ENCODE measurements at regions not wholly inside any gene's neighbourhood (a gene's known extent, or its start where the extent isn't known, plus 50 kb on each side); places are given as distances from the start of the nearest gene placed in this dataset.

DNA sequence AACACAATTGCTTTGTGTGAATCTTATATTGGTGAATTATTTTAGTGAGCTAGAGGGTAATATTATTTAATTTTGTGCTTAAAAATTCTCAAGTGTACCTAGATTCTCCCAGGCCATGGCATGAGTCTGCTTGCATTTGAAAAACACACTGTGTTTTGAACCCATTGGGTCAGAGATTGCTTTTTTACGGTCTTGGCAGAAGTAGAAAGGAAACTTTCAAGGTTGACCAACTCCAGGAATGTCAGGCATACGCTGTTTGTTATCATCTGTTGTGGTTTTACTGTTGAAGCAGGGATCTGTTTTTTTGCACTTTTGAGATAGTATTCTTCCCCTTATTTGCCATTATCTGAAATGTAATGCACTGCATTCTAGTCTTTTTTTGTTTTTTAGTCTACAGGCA, 377.4 kb downstream of the RPRM start:
- no peaks in the 10 kb centered on the region for H3K79me2 ChIP-seq (ENCODE audit: insufficient read depth, low read length)
- no peak overlapping the region for H2AFZ ChIP-seq (ENCODE audit: low read depth, low read length, severe bottlenecking)
- H3K4me2 ChIP-seq (ENCODE audit: low read depth, low read length, poor library complexity, severe bottlenecking) = no peak overlapping the region
- H3K27ac ChIP-seq (ENCODE audit: low read depth, low read length) = no peak overlapping the region
- H3F3A ChIP-seq (ENCODE audit: insufficient read depth) = no peaks in the 10 kb centered on the region
- no peaks in the 10 kb centered on the region for H4K20me1 ChIP-seq (ENCODE audit: low read depth, low read length)
- no peak overlapping the region for H3K4me3 ChIP-seq (ENCODE audit: insufficient read depth, low read length, poor library complexity, severe bottlenecking)
- no peak overlapping the region for H3K9ac ChIP-seq (ENCODE audit: low read length)
- TF ChIP-seq CTCF (IDR thresholded peaks at IDR 0.05; ENCODE audit: insufficient read depth, low read length, poor library complexity, severe bottlenecking) (no peak), EZH2phosphoT487 (conservative IDR thresholded peaks at IDR 0.05; ENCODE audit: low read length) (no peak)
- no peaks in the 10 kb centered on the region for H3K9me3 ChIP-seq (ENCODE audit: insufficient read depth, low read length)
- no peaks in the 10 kb centered on the region for H3K36me3 ChIP-seq (ENCODE audit: low read length)
- H3K27me3 ChIP-seq (ENCODE audit: low read length) = no peaks in the 10 kb centered on the region
- no peaks in the 10 kb centered on the region for H3K9me2 ChIP-seq (replicated peaks; ENCODE audit: insufficient read depth, low read length)

GRCh38 chr2:153100151-153100550, 378.4 kb downstream of the RPRM start:
- Histone ChIP-seq H3K9me2 (replicated peaks; ENCODE audit: insufficient read depth, low read length) (no peaks in the 10 kb centered on the region), H3K4me3 (ENCODE audit: insufficient read depth, low read length, poor library complexity, severe bottlenecking) (no peak overlapping the region), H2AFZ (ENCODE audit: low read depth, low read length, severe bottlenecking) (no peak overlapping the region), H3K27me3 (ENCODE audit: low read length) (no peaks in the 10 kb centered on the region), H4K20me1 (ENCODE audit: low read depth, low read length) (no peaks in the 10 kb centered on the region), H3K36me3 (ENCODE audit: low read length) (no peaks in the 10 kb centered on the region), H3K9me3 (ENCODE audit: insufficient read depth, low read length) (no peaks in the 10 kb centered on the region), H3K4me2 (ENCODE audit: low read depth, low read length, poor library complexity, severe bottlenecking) (no peak overlapping the region), H3K27ac (ENCODE audit: low read depth, low read length) (no peak overlapping the region), H3K79me2 (ENCODE audit: insufficient read depth, low read length) (no peaks in the 10 kb centered on the region), H3F3A (ENCODE audit: insufficient read depth) (no peaks in the 10 kb centered on the region), H3K9ac (ENCODE audit: low read length) (no peak overlapping the region)
- TF ChIP-seq EZH2phosphoT487 (conservative IDR thresholded peaks at IDR 0.05; ENCODE audit: low read length) (no peak), CTCF (IDR thresholded peaks at IDR 0.05; ENCODE audit: insufficient read depth, low read length, poor library complexity, severe bottlenecking) (no peak)

- TF ChIP-seq CTCF (IDR thresholded peaks at IDR 0.05; ENCODE audit: insufficient read depth, low read length, poor library complexity, severe bottlenecking) = no peak
- TF ChIP-seq EZH2phosphoT487 (conservative IDR thresholded peaks at IDR 0.05; ENCODE audit: low read length) = no peak
These were observed 379.7 kb downstream of the ARL6IP6 start for GRCh38 chr2:153098073-153098472.

More at GRCh38 chr2:153098073-153098472, 379.7 kb downstream of the ARL6IP6 start:
- H4K20me1 ChIP-seq (ENCODE audit: low read depth, low read length) = no peaks in the 10 kb centered on the region
- no peak overlapping the region for H3K4me3 ChIP-seq (ENCODE audit: insufficient read depth, low read length, poor library complexity, severe bottlenecking)
- H3K9me3 ChIP-seq (ENCODE audit: insufficient read depth, low read length) = no peaks in the 10 kb centered on the region
- no peaks in the 10 kb centered on the region for H3K36me3 ChIP-seq (ENCODE audit: low read length)
- H3K27ac ChIP-seq (ENCODE audit: low read depth, low read length) = no peak overlapping the region
- no peak overlapping the region for H3K4me2 ChIP-seq (ENCODE audit: low read depth, low read length, poor library complexity, severe bottlenecking)
- no peak overlapping the region for H3K9ac ChIP-seq (ENCODE audit: low read length)
- H3F3A ChIP-seq (ENCODE audit: insufficient read depth) = no peaks in the 10 kb centered on the region
- no peaks in the 10 kb centered on the region for H3K27me3 ChIP-seq (ENCODE audit: low read length)
- no peak overlapping the region for H2AFZ ChIP-seq (ENCODE audit: low read depth, low read length, severe bottlenecking)
- no peaks in the 10 kb centered on the region for H3K79me2 ChIP-seq (ENCODE audit: insufficient read depth, low read length)
- H3K9me2 ChIP-seq (replicated peaks; ENCODE audit: insufficient read depth, low read length) = no peaks in the 10 kb centered on the region

All from SU-DHL-6 (cell line).